GM12878 (cell line): ENCODE measurements at regions not wholly inside any gene's neighbourhood (a gene's known extent, or its start where the extent isn't known, plus 50 kb on each side); places are given as distances from the start of the nearest gene placed in this dataset.
"Not testable (repeated sequence)": the region's sequence is repeated elsewhere in the genome, so short reads cannot be mapped to it uniquely, and the experiment has no call there.

Experiments used
- ATAC-seq: fragments of 200-7000 bp; cut with Tn5 transposase; 3 replicates; pipeline ENCODE4 v1.9.1; 2020; ENCODE audit warnings: mild to moderate bottlenecking, moderate library complexity
- BruUV-seq: library from RNA; stranded (reverse); fragments of 400-500 nt; replicated peaks from 2 replicates; lab custom pipeline; 2021; lab: Mats Ljungman, UMichigan
- CTCF ChIA-PET: fragments of 300-600 bp; sonication (Branson Sonifier 250); formaldehyde crosslinking; extraction: SDS; loops from one replicate; lab custom pipeline; 2021; ENCODE audit warnings: inconsistent platforms; lab: Yijun Ruan, JAX
- POLR2A ChIA-PET: fragments of 350-600 bp; formaldehyde crosslinking; extraction: SDS; loops from one replicate; lab custom pipeline; 2021; ENCODE audit warnings: inconsistent platforms; lab: Charles Lee
- RAD21 ChIA-PET: fragments of 300-600 bp; sonication (Branson Sonifier 250); formaldehyde crosslinking; loops from one replicate; lab custom pipeline; 2023; ENCODE audit warnings: antibody characterized with exemption; ENCODE audit not compliant: unreplicated experiment; lab: Charles Lee
- SMC1A ChIA-PET: fragments of 300-600 bp; sonication (Branson Sonifier 250); formaldehyde crosslinking; loops from one replicate; lab custom pipeline; 2023; ENCODE audit not compliant: unreplicated experiment, uncharacterized antibody; lab: Charles Lee
- DNase-seq: peaks from one replicate; pipeline ENCODE4 v3.0.0-alpha.2; 2011; ENCODE audit warnings: low read depth, low spot score
- FAIRE-seq: peaks from 3 replicates; lab custom pipeline; 2011; peaks lifted over from hg19 to GRCh38; lab: Jason Lieb, UNC
- H2AFZ ChIP-seq: 2 replicates; pipeline ENCODE4 v1.6.0; 2011; ENCODE audit warnings: low read depth, low read length, control low read depth; ENCODE audit not compliant: control insufficient read depth
- H3K27ac ChIP-seq: 2 replicates; pipeline ENCODE4 v1.5.1; 2011; ENCODE audit warnings: control low read depth; ENCODE audit not compliant: control insufficient read depth, insufficient read depth
- H3K27me3 ChIP-seq, 2 experiments: replicated peaks in 1 of 2; 2 replicates each; pipeline versions ENCODE4 v1.6.0 to v1.6.1; 2011; ENCODE audit warnings: low read length in 1 of 2; ENCODE audit not compliant: control insufficient read depth in 2 of 2, insufficient read depth in 2 of 2
- H3K36me3 ChIP-seq, 2 experiments: 2 replicates each; pipeline ENCODE4 v1.5.1; 2011; ENCODE audit warnings: low read length in 1 of 2; ENCODE audit not compliant: control insufficient read depth in 2 of 2, insufficient read depth in 2 of 2
- H3K4me1 ChIP-seq: 2 replicates; pipeline ENCODE4 v1.6.1; 2011; ENCODE audit warnings: mild to moderate bottlenecking, low read length, moderate library complexity, mixed read lengths; ENCODE audit not compliant: control insufficient read depth, insufficient read depth
- H3K4me2 ChIP-seq: 2 replicates; pipeline ENCODE4 v1.6.0; 2011; ENCODE audit warnings: control low read depth; ENCODE audit not compliant: control insufficient read depth, insufficient read depth
- H3K4me3 ChIP-seq: fragments of 200-600 bp; sonication (generic); 2 replicates; pipeline ENCODE4 v1.5.1; 2016
- H3K79me2 ChIP-seq: 2 replicates; pipeline ENCODE4 v1.6.0; 2011; ENCODE audit warnings: low read length; ENCODE audit not compliant: control insufficient read depth, insufficient read depth
- H3K9ac ChIP-seq: 2 replicates; pipeline ENCODE4 v1.8.0; 2011; ENCODE audit warnings: low read length, control low read depth, mixed read lengths; ENCODE audit not compliant: control insufficient read depth, insufficient read depth
- H3K9me3 ChIP-seq: replicated peaks from 3 replicates; pipeline ENCODE4 v1.5.1; 2011; ENCODE audit warnings: mild to moderate bottlenecking, low read length; ENCODE audit not compliant: control insufficient read depth, insufficient read depth
- H4K20me1 ChIP-seq: 2 replicates; pipeline ENCODE4 v1.6.0; 2011; ENCODE audit not compliant: control insufficient read depth, insufficient read depth
- CBFB ChIP-seq: IDR thresholded peaks from 2 replicates; pipeline ENCODE4 v1.6.1; 2016; ENCODE audit warnings: antibody characterized with exemption, low read depth
- CEBPB ChIP-seq, 2 experiments: fragments of 150-350 bp in 1 of 2; IDR thresholded peaks; 2 replicates each; pipeline ENCODE4 v1.6.1; 2012 to 2014; ENCODE audit warnings: low read depth in 2 of 2, low read length in 2 of 2, borderline replicate concordance in 1 of 2, inconsistent platforms in 1 of 2
- CHD2 ChIP-seq: IDR thresholded peaks from 2 replicates; pipeline ENCODE4 v1.6.1; 2011; ENCODE audit warnings: low read depth, low read length, improper control_type of control experiment, borderline replicate concordance
- CUX1 ChIP-seq: IDR thresholded peaks from 2 replicates; pipeline ENCODE4 v1.6.1; 2012; ENCODE audit warnings: improper control_type of control experiment, low read depth, low read length; ENCODE audit not compliant: insufficient replicate concordance
- KAT2A ChIP-seq: conservative IDR thresholded peaks from 2 replicates; pipeline ENCODE4 v1.6.1; 2011; ENCODE audit warnings: low read depth, low read length; ENCODE audit not compliant: control insufficient read depth
- PAX8 ChIP-seq: fragments of 450-650 bp; IDR thresholded peaks from 2 replicates; pipeline ENCODE4 v1.6.1; 2017; ENCODE audit warnings: mild to moderate bottlenecking, moderate library complexity
- RBBP5 ChIP-seq: fragments of 200-600 bp; sonication (generic); conservative IDR thresholded peaks from 2 replicates; pipeline ENCODE4 v1.6.1; 2016
- REST ChIP-seq: IDR thresholded peaks from 2 replicates; pipeline ENCODE4 v1.6.1; 2012; ENCODE audit warnings: mild to moderate bottlenecking, low read depth, low read length
- SREBF2 ChIP-seq: IDR thresholded peaks from 2 replicates; pipeline ENCODE4 v1.6.1; 2012; ENCODE audit warnings: mild to moderate bottlenecking, low read length
- WGBS: methylation state at CpG from one replicate; pipeline ENCODE4 v1.1.6; 2016; ENCODE audit warnings: low lambda C conversion rate; ENCODE audit not compliant: insufficient replicate concordance, insufficient coverage; ENCODE audit errors: missing lambda C conversion rate; 5-methylcytosine and 5-hydroxymethylcytosine counted together
- in situ Hi-C: fragments of 300-500 bp; cut with MboI; formaldehyde crosslinking; loops from 9 replicates; pipeline ENCODE4 v1.14.3; 2018; ENCODE audit warnings: mixed read lengths
- intact Hi-C: fragments of 100-400 bp; cut with micrococcal nuclease; formaldehyde crosslinking; loops from one replicate; pipeline ENCODE4 v1.14.2; 2022; ENCODE audit not compliant: unreplicated experiment

- H3K27ac ChIP-seq, H3K9me3 ChIP-seq, POLR2A ChIA-PET, intact Hi-C loops, H3K4me1 ChIP-seq, H3K4me2 ChIP-seq, H3K9ac ChIP-seq, in situ Hi-C loops, H3K79me2 ChIP-seq, DNase-seq, H4K20me1 ChIP-seq, H3K36me3 ChIP-seq, CTCF ChIA-PET, ATAC-seq, BruUV-seq, FAIRE-seq, H3K4me3 ChIP-seq, RAD21 ChIA-PET, H2AFZ ChIP-seq, H3K27me3 ChIP-seq: not testable (repeated sequence)
- SMC1A ChIA-PET: interaction anchor here (1.2 kb wide), 1 partner anchor 20 kb away, joined by 3 read pairs; no protein-coding TSS in a partner anchor
- 0% methylated on average over 2 of the region's 2 CpGs for WGBS
Measured at GRCh38 chr3:192968901-192969300, 51.2 kb upstream of the MB21D2 start.

DNA sequence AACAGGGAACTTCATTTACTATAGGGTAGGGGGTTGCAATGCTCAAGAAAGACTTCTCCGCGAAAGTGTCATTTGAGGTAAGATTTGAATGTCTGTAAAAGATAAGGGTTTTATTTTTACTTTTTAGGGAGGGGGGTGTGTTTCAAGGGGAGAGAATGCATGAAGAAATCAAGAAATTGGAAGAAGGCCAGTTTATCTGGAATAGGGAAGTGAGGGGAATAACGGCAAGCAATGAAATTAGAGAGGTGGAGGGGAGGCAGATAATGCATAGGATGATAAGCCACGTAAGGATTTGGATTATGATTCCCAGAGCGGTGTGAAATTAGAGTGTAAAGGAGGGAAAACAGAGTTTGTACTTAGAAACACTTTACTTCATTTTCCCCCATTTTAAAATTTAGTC lies 63.0 kb upstream of the MB21D2 start:
- Histone ChIP-seq H2AFZ (no peak overlapping the region), H3K27me3 (no peaks in the 10 kb centered on the region), H3K4me1 (no peaks in the 10 kb centered on the region), H3K9me3 (no peaks in the 10 kb centered on the region), H4K20me1 (no peaks in the 10 kb centered on the region), H3K9ac (no peak overlapping the region), H3K27ac (no peak overlapping the region), H3K36me3 (no peaks in the 10 kb centered on the region), H3K4me2 (no peak overlapping the region), H3K4me3 (no peak overlapping the region), H3K79me2 (no peaks in the 10 kb centered on the region)
- DNase-seq: no peak
- in situ Hi-C loops (no loop called here), intact Hi-C loops (no loop called here)
- FAIRE-seq: no peak
- ChIA-PET SMC1A (interaction anchor here (0.7 kb wide), 1 partner anchor 12 kb away, joined by 3 read pairs; no protein-coding TSS in a partner anchor), POLR2A (no interaction called here), RAD21 (no interaction called here), CTCF (no interaction called here)
- BruUV-seq: no TSS peak
- WGBS: 79% methylated on average over 5 of the region's 5 CpGs
- ATAC-seq: no peak
- TF ChIP-seq KAT2A (no peak), CUX1 (no peak), CHD2 (no peak), REST (no peak), CEBPB (IDR thresholded peaks at IDR 0.05; ENCODE audit: borderline replicate concordance in 1 of 2, low read depth in 2 of 2, low read length in 2 of 2) (no peak), PAX8 (no peak), CBFB (no peak), SREBF2 (no peak), RBBP5 (no peak)
